Non-pigmented ciliary epithelial cell (primary cell): ENCODE measurements at regions not wholly inside any gene's neighbourhood (a gene's known extent, or its start where the extent isn't known, plus 50 kb on each side); places are given as distances from the start of the nearest gene placed in this dataset.

Experiments used
- DNase-seq: peaks from one replicate; pipeline ENCODE4 v3.0.0-alpha.2; 2010; ENCODE audit warnings: low read depth

- DNase-seq: no peak
Measured at GRCh38 chr2:175463169-175463568, 281.7 kb upstream of the ATP5MC3 start.

- DNase-seq: no peak
Measured at GRCh38 chr2:175462246-175462645, 280.7 kb upstream of the ATP5MC3 start.

- DNase-seq: no peak
Measured at GRCh38 chr2:175461839-175462238, 280.3 kb upstream of the ATP5MC3 start.

- no peak for DNase-seq
Measured at GRCh38 chr2:175457895-175458448, 276.5 kb upstream of the ATP5MC3 start.

- no peak for DNase-seq
Measured at GRCh38 chr2:175454953-175455389, 273.5 kb upstream of the ATP5MC3 start.

- DNase-seq: no peak
Measured at GRCh38 chr2:175450029-175450760, 268.7 kb upstream of the ATP5MC3 start.

GRCh38 chr2:175449616-175450015, 268.1 kb upstream of the ATP5MC3 start:
- DNase-seq: no peak

GRCh38 chr2:175446201-175446600, 264.7 kb upstream of the ATP5MC3 start:
- DNase-seq: no peak

GRCh38 chr2:175445281-175445680, 263.8 kb upstream of the ATP5MC3 start:
- DNase-seq: no peak

GRCh38 chr2:175442441-175442840, 260.9 kb upstream of the ATP5MC3 start:
- no peak for DNase-seq

- no peak for DNase-seq
Measured at GRCh38 chr2:175441181-175441761, 259.8 kb upstream of the ATP5MC3 start.

GRCh38 chr2:175439416-175439815, 257.9 kb upstream of the ATP5MC3 start:
- no peak for DNase-seq

GRCh38 chr2:175437167-175437566, 255.7 kb upstream of the ATP5MC3 start:
- DNase-seq: no peak

- no peak for DNase-seq
Measured at GRCh38 chr2:175436076-175436475, 254.6 kb upstream of the ATP5MC3 start.

- DNase-seq: no peak
Measured at GRCh38 chr2:175435012-175435411, 253.5 kb upstream of the ATP5MC3 start.

- DNase-seq: no peak
Measured at GRCh38 chr2:175432793-175433192, 251.3 kb upstream of the ATP5MC3 start.

- DNase-seq: no peak
Measured at GRCh38 chr2:175432021-175432420, 250.5 kb upstream of the ATP5MC3 start.

GRCh38 chr2:175431101-175431946, 249.8 kb upstream of the ATP5MC3 start:
- no peak for DNase-seq

GRCh38 chr2:175430236-175430635, 248.7 kb upstream of the ATP5MC3 start:
- DNase-seq: no peak

- no peak for DNase-seq
Measured at GRCh38 chr2:175418224-175418835, 236.8 kb upstream of the ATP5MC3 start.

GRCh38 chr2:175414882-175415487, 233.5 kb upstream of the ATP5MC3 start:
- DNase-seq: peak; percentile 13
